ENCODE measurements at regions not wholly inside any gene's neighbourhood (a gene's known extent, or its start where the extent isn't known, plus 50 kb on each side); places are given as distances from the start of the nearest gene placed in this dataset.
"Not testable (repeated sequence)": the region's sequence is repeated elsewhere in the genome, so short reads cannot be mapped to it uniquely, and the experiment has no call there.

- TF ChIP-seq POLR2A, CTCF (IDR thresholded peaks at IDR 0.05): not testable (repeated sequence)
These were observed 187.1 kb upstream of the ZC4H2 start for GRCh38 chrX:65163325-65163724.
